Hematopoietic multipotent progenitor cell treated with erythropoietin and hydrocortisone succinate and interleukin-3 and kit ligand, for 4 days (in vitro differentiated cells): ENCODE measurements at regions not wholly inside any gene's neighbourhood (a gene's known extent, or its start where the extent isn't known, plus 50 kb on each side); places are given as distances from the start of the nearest gene placed in this dataset.
A peak's percentile ranks its signal among the peaks of the same experiment; 100 is the strongest.

Source experiments
- DNase-seq: peaks from one replicate; pipeline ENCODE4 v3.0.0-alpha.2; 2015

- peak; percentile 36 for DNase-seq
These were observed 185.6 kb upstream of the RUNX1 start for GRCh38 chr21:35234725-35235124.

GRCh38 chr21:35233756-35234155 is 184.7 kb upstream of the RUNX1 start:
- peak; percentile 52 for DNase-seq

- DNase-seq = no peak
These were observed 183.6 kb upstream of the RUNX1 start for GRCh38 chr21:35232545-35233176.

GRCh38 chr21:35231090-35231489 is 182.0 kb upstream of the RUNX1 start:
- DNase-seq = no peak

- DNase-seq = peak; percentile 18
These were observed 180.2 kb upstream of the RUNX1 start for GRCh38 chr21:35229290-35229689.

GRCh38 chr21:35227786-35228185 is 178.7 kb upstream of the RUNX1 start:
- DNase-seq = no peak

GRCh38 chr21:35226968-35227744 is 178.1 kb upstream of the RUNX1 start:
- peak; percentile 62 for DNase-seq

GRCh38 chr21:35226328-35226727 is 177.2 kb upstream of the RUNX1 start:
- no peak for DNase-seq

GRCh38 chr21:35225573-35225972 is 176.5 kb upstream of the RUNX1 start:
- DNase-seq = no peak

GRCh38 chr21:35223480-35224156 is 174.5 kb upstream of the RUNX1 start:
- DNase-seq = no peak

- DNase-seq = peak; percentile 46
These were observed 173.4 kb upstream of the RUNX1 start for GRCh38 chr21:35222541-35222941.

- peak; percentile 32 for DNase-seq
These were observed 172.9 kb upstream of the RUNX1 start for GRCh38 chr21:35222021-35222420.

GRCh38 chr21:35220301-35220700 is 171.2 kb upstream of the RUNX1 start:
- DNase-seq = no peak

- DNase-seq = no peak
These were observed 170.6 kb upstream of the RUNX1 start for GRCh38 chr21:35219719-35220118.

GRCh38 chr21:35219291-35219690 is 170.2 kb upstream of the RUNX1 start:
- DNase-seq = no peak

- DNase-seq = no peak
These were observed 168.5 kb upstream of the RUNX1 start for GRCh38 chr21:35217504-35218060.

- DNase-seq = no peak
These were observed 167.9 kb upstream of the RUNX1 start for GRCh38 chr21:35216996-35217395.

- no peak for DNase-seq
These were observed 166.8 kb upstream of the RUNX1 start for GRCh38 chr21:35215870-35216269.

GRCh38 chr21:35212393-35213127 is 163.5 kb upstream of the RUNX1 start:
- no peak for DNase-seq

GRCh38 chr21:35211782-35212181 is 162.7 kb upstream of the RUNX1 start:
- DNase-seq = no peak

GRCh38 chr21:35210093-35210492 is 161.0 kb upstream of the RUNX1 start:
- no peak for DNase-seq

- no peak for DNase-seq
These were observed 159.9 kb upstream of the RUNX1 start for GRCh38 chr21:35208810-35209517.
